Panc1 (cell line): ENCODE measurements at regions not wholly inside any gene's neighbourhood (a gene's known extent, or its start where the extent isn't known, plus 50 kb on each side); places are given as distances from the start of the nearest gene placed in this dataset.

Experiments used
- POLR2AphosphoS5 ChIP-seq: IDR thresholded peaks from 2 replicates; pipeline ENCODE4 v1.6.1; 2012; ENCODE audit warnings: mild to moderate bottlenecking, low read depth, low read length, moderate library complexity
- TF ChIP-seq, protein P1 (sequence below): fragments of 450-650 bp; IDR thresholded peaks from 2 replicates; pipeline ENCODE4 v1.5.1; 2017; ENCODE audit warnings: mild to moderate bottlenecking
- TF ChIP-seq, protein P2 (sequence below), 2 experiments: IDR thresholded peaks; 2 replicates each; pipeline ENCODE4 v1.6.1; 2011 to 2012; ENCODE audit warnings: low read depth in 2 of 2, control low read depth in 1 of 2, low read length in 1 of 2, mild to moderate bottlenecking in 1 of 2, moderate library complexity in 1 of 2; ENCODE audit not compliant: insufficient read depth in 1 of 2

GRCh38 chr16:66066404-66066803 lies 300.1 kb upstream of the CDH5 start:
- TF ChIP-seq, protein P1, sequence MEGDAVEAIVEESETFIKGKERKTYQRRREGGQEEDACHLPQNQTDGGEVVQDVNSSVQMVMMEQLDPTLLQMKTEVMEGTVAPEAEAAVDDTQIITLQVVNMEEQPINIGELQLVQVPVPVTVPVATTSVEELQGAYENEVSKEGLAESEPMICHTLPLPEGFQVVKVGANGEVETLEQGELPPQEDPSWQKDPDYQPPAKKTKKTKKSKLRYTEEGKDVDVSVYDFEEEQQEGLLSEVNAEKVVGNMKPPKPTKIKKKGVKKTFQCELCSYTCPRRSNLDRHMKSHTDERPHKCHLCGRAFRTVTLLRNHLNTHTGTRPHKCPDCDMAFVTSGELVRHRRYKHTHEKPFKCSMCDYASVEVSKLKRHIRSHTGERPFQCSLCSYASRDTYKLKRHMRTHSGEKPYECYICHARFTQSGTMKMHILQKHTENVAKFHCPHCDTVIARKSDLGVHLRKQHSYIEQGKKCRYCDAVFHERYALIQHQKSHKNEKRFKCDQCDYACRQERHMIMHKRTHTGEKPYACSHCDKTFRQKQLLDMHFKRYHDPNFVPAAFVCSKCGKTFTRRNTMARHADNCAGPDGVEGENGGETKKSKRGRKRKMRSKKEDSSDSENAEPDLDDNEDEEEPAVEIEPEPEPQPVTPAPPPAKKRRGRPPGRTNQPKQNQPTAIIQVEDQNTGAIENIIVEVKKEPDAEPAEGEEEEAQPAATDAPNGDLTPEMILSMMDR = no peak
- TF ChIP-seq, protein P2, sequence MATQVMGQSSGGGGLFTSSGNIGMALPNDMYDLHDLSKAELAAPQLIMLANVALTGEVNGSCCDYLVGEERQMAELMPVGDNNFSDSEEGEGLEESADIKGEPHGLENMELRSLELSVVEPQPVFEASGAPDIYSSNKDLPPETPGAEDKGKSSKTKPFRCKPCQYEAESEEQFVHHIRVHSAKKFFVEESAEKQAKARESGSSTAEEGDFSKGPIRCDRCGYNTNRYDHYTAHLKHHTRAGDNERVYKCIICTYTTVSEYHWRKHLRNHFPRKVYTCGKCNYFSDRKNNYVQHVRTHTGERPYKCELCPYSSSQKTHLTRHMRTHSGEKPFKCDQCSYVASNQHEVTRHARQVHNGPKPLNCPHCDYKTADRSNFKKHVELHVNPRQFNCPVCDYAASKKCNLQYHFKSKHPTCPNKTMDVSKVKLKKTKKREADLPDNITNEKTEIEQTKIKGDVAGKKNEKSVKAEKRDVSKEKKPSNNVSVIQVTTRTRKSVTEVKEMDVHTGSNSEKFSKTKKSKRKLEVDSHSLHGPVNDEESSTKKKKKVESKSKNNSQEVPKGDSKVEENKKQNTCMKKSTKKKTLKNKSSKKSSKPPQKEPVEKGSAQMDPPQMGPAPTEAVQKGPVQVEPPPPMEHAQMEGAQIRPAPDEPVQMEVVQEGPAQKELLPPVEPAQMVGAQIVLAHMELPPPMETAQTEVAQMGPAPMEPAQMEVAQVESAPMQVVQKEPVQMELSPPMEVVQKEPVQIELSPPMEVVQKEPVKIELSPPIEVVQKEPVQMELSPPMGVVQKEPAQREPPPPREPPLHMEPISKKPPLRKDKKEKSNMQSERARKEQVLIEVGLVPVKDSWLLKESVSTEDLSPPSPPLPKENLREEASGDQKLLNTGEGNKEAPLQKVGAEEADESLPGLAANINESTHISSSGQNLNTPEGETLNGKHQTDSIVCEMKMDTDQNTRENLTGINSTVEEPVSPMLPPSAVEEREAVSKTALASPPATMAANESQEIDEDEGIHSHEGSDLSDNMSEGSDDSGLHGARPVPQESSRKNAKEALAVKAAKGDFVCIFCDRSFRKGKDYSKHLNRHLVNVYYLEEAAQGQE (IDR thresholded peaks at IDR 0.05; ENCODE audit: insufficient read depth in 1 of 2, low read depth in 2 of 2, low read length in 1 of 2) = no peak
- TF ChIP-seq POLR2AphosphoS5 = no peak
